PFSK-1 (cell line): ENCODE measurements at regions not wholly inside any gene's neighbourhood (a gene's known extent, or its start where the extent isn't known, plus 50 kb on each side); places are given as distances from the start of the nearest gene placed in this dataset.

Experiments used
- POLR2AphosphoS5 ChIP-seq: IDR thresholded peaks from 2 replicates; pipeline ENCODE4 v1.6.1; 2012; ENCODE audit warnings: low read depth, mild to moderate bottlenecking, control low read depth, low read length, moderate library complexity
- TAF1 ChIP-seq: IDR thresholded peaks from 2 replicates; pipeline ENCODE4 v1.6.1; 2012; ENCODE audit warnings: low read length, control low read depth, borderline replicate concordance; ENCODE audit not compliant: insufficient read depth

- TF ChIP-seq POLR2AphosphoS5 (no peak), TAF1 (no peak)
These were observed 117.6 kb upstream of the SPRY2 start for GRCh38 chr13:80458543-80458942.
